CD4-positive, alpha-beta memory T cell (primary cell): ENCODE measurements at regions not wholly inside any gene's neighbourhood (a gene's known extent, or its start where the extent isn't known, plus 50 kb on each side); places are given as distances from the start of the nearest gene placed in this dataset.

ENCODE experiments used
- CTCF ChIA-PET: fragments of 350-600 bp; sonication (Branson Sonifier 250); formaldehyde crosslinking; loops from one replicate; lab custom pipeline; 2021; ENCODE audit warnings: inconsistent platforms; ENCODE audit not compliant: partially characterized antibody; lab: Charles Lee
- POLR2A ChIA-PET: fragments of 350-600 bp; sonication (Branson Sonifier 250); formaldehyde crosslinking; loops from one replicate; lab custom pipeline; 2021; ENCODE audit not compliant: partially characterized antibody; lab: Charles Lee
- DNase-seq, 5 donors: peaks; one replicate each; pipeline versions ENCODE4 v3.0.0 to v3.0.0-alpha.2; 2020 to 2022; ENCODE audit warnings: mixed read lengths in 1 of 5
- H3K27ac ChIP-seq: one replicate; pipeline ENCODE4 v1.7.0; 2013; ENCODE audit warnings: low read depth, low read length
- H3K27me3 ChIP-seq: 2 replicates; pipeline ENCODE4 v1.7.0; 2013; ENCODE audit warnings: mild to moderate bottlenecking, low read length, moderate library complexity; ENCODE audit not compliant: insufficient read depth
- H3K36me3 ChIP-seq: 2 replicates; pipeline ENCODE4 v1.7.0; 2013; ENCODE audit warnings: mild to moderate bottlenecking, low read length, moderate library complexity; ENCODE audit not compliant: insufficient read depth
- H3K4me1 ChIP-seq: 2 replicates; pipeline ENCODE4 v1.7.0; 2013; ENCODE audit warnings: mild to moderate bottlenecking, low read length, moderate library complexity; ENCODE audit not compliant: insufficient read depth
- H3K4me3 ChIP-seq, 2 donors: one replicate each; pipeline ENCODE4 v1.7.0; 2013; ENCODE audit warnings: low read length in 2 of 2, mild to moderate bottlenecking in 1 of 2
- H3K9me3 ChIP-seq, 2 donors: one replicate each; pipeline ENCODE4 v1.7.0; 2013; ENCODE audit warnings: low read length in 2 of 2, control low read depth in 1 of 2; ENCODE audit not compliant: control insufficient read depth in 1 of 2
- H3K27ac Mint-ChIP-seq, 7 donors: one replicate each; pipeline ENCODE4 v1.8.0; 2020 to 2021; ENCODE audit warnings: mixed read lengths in 7 of 7, mild to moderate bottlenecking in 6 of 7, inconsistent platforms in 3 of 7, moderate library complexity in 3 of 7
- H3K27me3 Mint-ChIP-seq, 2 donors: one replicate each; pipeline ENCODE4 v1.8.0; 2020 to 2021; ENCODE audit warnings: mixed read lengths in 2 of 2
- H3K36me3 Mint-ChIP-seq, 2 donors: one replicate each; pipeline ENCODE4 v1.8.0; 2020 to 2021; ENCODE audit warnings: mixed read lengths in 2 of 2, inconsistent platforms in 1 of 2, mild to moderate bottlenecking in 1 of 2
- H3K4me1 Mint-ChIP-seq, 4 donors: one replicate each; pipeline ENCODE4 v1.8.0; 2020 to 2021; ENCODE audit warnings: mixed read lengths in 4 of 4, mild to moderate bottlenecking in 1 of 4
- H3K4me3 Mint-ChIP-seq, 8 donors: one replicate each; pipeline ENCODE4 v1.8.0; 2020 to 2021; ENCODE audit warnings: mixed read lengths in 8 of 8, mild to moderate bottlenecking in 7 of 8, moderate library complexity in 6 of 8, inconsistent platforms in 3 of 8
- H3K9me3 Mint-ChIP-seq, 8 donors: one replicate each; pipeline ENCODE4 v1.8.0; 2020 to 2021; ENCODE audit warnings: mixed read lengths in 8 of 8, mild to moderate bottlenecking in 5 of 8, inconsistent platforms in 3 of 8, moderate library complexity in 1 of 8
- intact Hi-C: fragments of 100-400 bp; cut with micrococcal nuclease; formaldehyde crosslinking; loops from one replicate; pipeline ENCODE4 v1.15.1; 2023

GRCh38 chr2:236889791-236890704, 195.6 kb upstream of the COPS8 start:
- H3K27me3 ChIP-seq, result no peaks in the 10 kb centered on the region
- no peaks in the 10 kb centered on the region for H3K9me3 ChIP-seq
- no peaks in the 10 kb centered on the region for H3K36me3 Mint-ChIP-seq
- peaks cover 5 to 11% of the 10 kb centered on the region in 2 donors for H3K27me3 Mint-ChIP-seq
- intact Hi-C loops, result no loop called here
- no peaks in the 10 kb centered on the region for H3K36me3 ChIP-seq
- POLR2A ChIA-PET, result no interaction called here
- no peak overlapping the region for H3K27ac Mint-ChIP-seq
- H3K27ac ChIP-seq, result no peak overlapping the region
- no peak for DNase-seq
- H3K4me3 ChIP-seq, result no peak overlapping the region
- no peaks in the 10 kb centered on the region for H3K4me1 ChIP-seq
- CTCF ChIA-PET, result no interaction called here
- H3K4me1 Mint-ChIP-seq, result peaks cover 0 to 2% (median 0%) of the 10 kb centered on the region in 4 donors
- no peaks in the 10 kb centered on the region for H3K9me3 Mint-ChIP-seq
- no peak overlapping the region for H3K4me3 Mint-ChIP-seq

DNA sequence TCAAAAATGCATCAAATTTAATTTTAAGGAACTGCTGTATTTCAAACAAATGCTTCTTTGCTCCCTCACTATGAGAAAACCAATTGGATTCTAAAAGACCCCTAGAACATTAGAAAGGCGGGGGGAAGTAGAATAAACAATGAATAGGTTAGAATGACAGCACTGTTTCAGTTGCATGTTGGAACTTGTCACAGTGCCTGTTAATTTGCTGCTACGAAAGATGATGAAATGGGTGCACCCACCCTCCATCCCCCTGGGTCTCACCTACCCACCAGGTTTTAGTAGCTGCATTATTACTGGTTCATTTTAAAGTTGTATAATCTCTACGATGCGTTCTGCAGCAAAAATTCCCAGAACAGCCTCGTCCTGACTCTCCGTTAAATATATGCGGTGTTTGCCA, 193.0 kb upstream of the COPS8 start:
- CTCF ChIA-PET, result no interaction called here
- H3K9me3 Mint-ChIP-seq, result peaks cover 0 to 2% (median 0%) of the 10 kb centered on the region in 8 donors
- peaks cover 0 to 2% (median 0%) of the 10 kb centered on the region in 4 donors for H3K4me1 Mint-ChIP-seq
- H3K36me3 ChIP-seq, result no peaks in the 10 kb centered on the region
- no peak overlapping the region for H3K27ac ChIP-seq
- DNase-seq, result no peak
- no peak overlapping the region for H3K27ac Mint-ChIP-seq
- no peaks in the 10 kb centered on the region for H3K36me3 Mint-ChIP-seq
- intact Hi-C loops, result no loop called here
- no peaks in the 10 kb centered on the region for H3K9me3 ChIP-seq
- H3K27me3 ChIP-seq, result no peaks in the 10 kb centered on the region
- no peak overlapping the region for H3K4me3 ChIP-seq
- H3K27me3 Mint-ChIP-seq, result peaks cover 1 to 6% of the 10 kb centered on the region in 2 donors
- H3K4me1 ChIP-seq, result no peaks in the 10 kb centered on the region
- H3K4me3 Mint-ChIP-seq, result no peak overlapping the region
- POLR2A ChIA-PET, result no interaction called here

- Histone ChIP-seq H3K27me3 (no peaks in the 10 kb centered on the region), H3K4me1 (no peaks in the 10 kb centered on the region), H3K36me3 (no peaks in the 10 kb centered on the region), H3K4me3 (no peak overlapping the region), H3K27ac (no peak overlapping the region), H3K9me3 (no peaks in the 10 kb centered on the region)
- ChIA-PET POLR2A (no interaction called here), CTCF (no interaction called here)
- peaks cover 1 to 2% of the 10 kb centered on the region in 2 donors for H3K27me3 Mint-ChIP-seq
- no peak overlapping the region for H3K27ac Mint-ChIP-seq
- no peak overlapping the region for H3K4me3 Mint-ChIP-seq
- peaks cover 0 to 2% (median 0%) of the 10 kb centered on the region in 8 donors for H3K9me3 Mint-ChIP-seq
- H3K4me1 Mint-ChIP-seq, result peaks cover 0 to 2% (median 0%) of the 10 kb centered on the region in 4 donors
- intact Hi-C loops, result no loop called here
- H3K36me3 Mint-ChIP-seq, result no peaks in the 10 kb centered on the region
- no peak for DNase-seq
These were observed 190.9 kb upstream of the COPS8 start for GRCh38 chr2:236894791-236895190.

DNA sequence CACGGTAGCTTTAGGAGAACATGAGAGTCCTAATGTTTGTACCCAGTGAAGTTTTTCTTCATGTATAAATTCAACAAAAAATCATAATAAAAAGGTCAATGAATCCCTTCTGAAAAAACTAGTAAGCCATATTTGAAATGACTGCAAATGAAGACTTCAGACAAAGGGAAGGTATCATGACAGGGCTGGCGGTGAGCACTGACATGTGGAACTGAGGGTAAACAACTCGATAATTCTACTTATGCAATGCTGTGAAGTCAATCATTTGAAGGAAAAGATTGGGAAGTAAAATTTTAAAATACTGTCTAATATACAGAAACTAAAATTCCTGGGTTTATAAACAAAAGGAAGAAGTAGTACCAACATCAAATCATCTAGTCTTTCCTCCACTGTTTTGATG, 190.2 kb upstream of the COPS8 start:
- POLR2A ChIA-PET, result no interaction called here
- H3K4me3 Mint-ChIP-seq, result no peak overlapping the region
- Histone ChIP-seq H3K4me1 (no peaks in the 10 kb centered on the region), H3K27me3 (no peaks in the 10 kb centered on the region), H3K36me3 (no peaks in the 10 kb centered on the region), H3K9me3 (no peaks in the 10 kb centered on the region), H3K27ac (no peak overlapping the region), H3K4me3 (no peak overlapping the region)
- intact Hi-C loops, result no loop called here
- CTCF ChIA-PET, result interaction anchor here (0.6 kb wide), 1 partner anchor 12 kb away, joined by 3 read pairs; no protein-coding TSS in a partner anchor
- peaks cover 0 to 2% (median 0%) of the 10 kb centered on the region in 8 donors for H3K9me3 Mint-ChIP-seq
- H3K27ac Mint-ChIP-seq, result no peak overlapping the region
- DNase-seq, result no peak
- H3K36me3 Mint-ChIP-seq, result no peaks in the 10 kb centered on the region
- no peaks in the 10 kb centered on the region for H3K4me1 Mint-ChIP-seq
- peaks cover 1 to 2% of the 10 kb centered on the region in 2 donors for H3K27me3 Mint-ChIP-seq

GRCh38 chr2:236896688-236897087, 189.0 kb upstream of the COPS8 start:
- ChIA-PET CTCF (no interaction called here), POLR2A (no interaction called here)
- H3K27me3 Mint-ChIP-seq, result peaks cover 3 to 7% of the 10 kb centered on the region in 2 donors
- no peak for DNase-seq
- no peaks in the 10 kb centered on the region for H3K36me3 Mint-ChIP-seq
- Histone ChIP-seq H3K27me3 (no peaks in the 10 kb centered on the region), H3K4me3 (no peak overlapping the region), H3K9me3 (no peaks in the 10 kb centered on the region), H3K4me1 (no peaks in the 10 kb centered on the region), H3K36me3 (no peaks in the 10 kb centered on the region), H3K27ac (no peak overlapping the region)
- H3K9me3 Mint-ChIP-seq, result peaks cover 0 to 2% (median 0%) of the 10 kb centered on the region in 8 donors
- intact Hi-C loops, result no loop called here
- no peak overlapping the region for H3K4me3 Mint-ChIP-seq
- no peaks in the 10 kb centered on the region for H3K4me1 Mint-ChIP-seq
- H3K27ac Mint-ChIP-seq, result no peak overlapping the region

DNA sequence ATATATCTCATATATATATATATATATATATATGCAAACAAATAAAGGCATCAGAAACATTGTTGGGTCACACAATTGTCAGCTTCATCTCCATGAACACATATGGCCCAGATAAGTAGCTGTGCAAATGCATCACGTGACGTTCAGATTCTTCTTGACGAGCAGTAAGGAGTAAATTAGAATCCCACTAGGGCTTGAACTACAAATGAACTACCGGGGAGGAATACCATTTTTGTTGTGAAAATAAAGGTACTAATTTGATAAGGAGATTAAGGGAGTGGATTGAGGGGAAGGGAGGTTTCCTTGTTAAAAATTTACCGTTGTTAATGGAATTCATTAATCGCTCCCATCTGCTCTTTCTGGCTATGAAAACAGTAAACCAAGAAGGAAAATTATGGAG, 186.5 kb upstream of the COPS8 start:
- Mint-ChIP-seq H3K4me1 (no peaks in the 10 kb centered on the region), H3K4me3 (no peak overlapping the region), H3K36me3 (no peaks in the 10 kb centered on the region), H3K9me3 (peaks cover 0 to 2% (median 0%) of the 10 kb centered on the region in 8 donors), H3K27me3 (peaks cover 4 to 10% of the 10 kb centered on the region in 2 donors), H3K27ac (no peak overlapping the region)
- H3K4me3 ChIP-seq, result no peak overlapping the region
- H3K36me3 ChIP-seq, result no peaks in the 10 kb centered on the region
- ChIA-PET CTCF (no interaction called here), POLR2A (no interaction called here)
- no peaks in the 10 kb centered on the region for H3K4me1 ChIP-seq
- H3K27me3 ChIP-seq, result no peaks in the 10 kb centered on the region
- DNase-seq, result no peak
- intact Hi-C loops, result no loop called here
- no peaks in the 10 kb centered on the region for H3K9me3 ChIP-seq
- no peak overlapping the region for H3K27ac ChIP-seq

GRCh38 chr2:236899950-236900640, 185.6 kb upstream of the COPS8 start:
- POLR2A ChIA-PET, result no interaction called here

More at GRCh38 chr2:236899950-236900640, 185.6 kb upstream of the COPS8 start:
- peaks cover 0 to 2% (median 0%) of the 10 kb centered on the region in 8 donors for H3K9me3 Mint-ChIP-seq
- no peaks in the 10 kb centered on the region for H3K9me3 ChIP-seq
- no peaks in the 10 kb centered on the region for H3K36me3 ChIP-seq
- no peaks in the 10 kb centered on the region for H3K27me3 ChIP-seq
- no peaks in the 10 kb centered on the region for H3K4me1 Mint-ChIP-seq
- H3K4me3 Mint-ChIP-seq, result no peak overlapping the region
- CTCF ChIA-PET, result no interaction called here
- H3K36me3 Mint-ChIP-seq, result no peaks in the 10 kb centered on the region
- H3K4me1 ChIP-seq, result no peaks in the 10 kb centered on the region
- peaks cover 5 to 14% of the 10 kb centered on the region in 2 donors for H3K27me3 Mint-ChIP-seq
- no peak for DNase-seq
- no peak overlapping the region for H3K4me3 ChIP-seq
- intact Hi-C loops, result no loop called here
- no peak overlapping the region for H3K27ac Mint-ChIP-seq
- H3K27ac ChIP-seq, result no peak overlapping the region
